GM12891 (cell line): ENCODE measurements at regions not wholly inside any gene's neighbourhood (a gene's known extent, or its start where the extent isn't known, plus 50 kb on each side); places are given as distances from the start of the nearest gene placed in this dataset.

Source experiments
- DNase-seq: peaks from one replicate; pipeline ENCODE4 v3.0.0; 2011; ENCODE audit warnings: low spot score; ENCODE audit not compliant: insufficient read length
- FAIRE-seq: peaks from 2 replicates; lab custom pipeline; 2011; peaks lifted over from hg19 to GRCh38; lab: Jason Lieb, UNC
- PAX5 ChIP-seq: IDR thresholded peaks from 2 replicates; pipeline ENCODE4 v1.6.1; 2011; ENCODE audit warnings: low read length, moderate library complexity, mild to moderate bottlenecking; ENCODE audit not compliant: insufficient read depth, severe bottlenecking
- POLR2A ChIP-seq: IDR thresholded peaks from 2 replicates; pipeline ENCODE4 v1.6.1; 2011; ENCODE audit warnings: low read depth, low read length, control low read depth
- POLR2AphosphoS5 ChIP-seq: IDR thresholded peaks from 2 replicates; pipeline ENCODE4 v1.6.1; 2011; ENCODE audit warnings: low read depth, low read length, control low read depth
- POU2F2 ChIP-seq: IDR thresholded peaks from 2 replicates; pipeline ENCODE4 v1.6.1; 2011; ENCODE audit warnings: low read depth, mild to moderate bottlenecking, control low read depth, low read length, moderate library complexity
- SPI1 ChIP-seq: IDR thresholded peaks from 2 replicates; pipeline ENCODE4 v1.6.1; 2011; ENCODE audit warnings: low read depth, low read length, control low read depth
- TAF1 ChIP-seq: IDR thresholded peaks from 2 replicates; pipeline ENCODE4 v1.6.1; 2011; ENCODE audit warnings: low read depth, low read length, control low read depth

DNA sequence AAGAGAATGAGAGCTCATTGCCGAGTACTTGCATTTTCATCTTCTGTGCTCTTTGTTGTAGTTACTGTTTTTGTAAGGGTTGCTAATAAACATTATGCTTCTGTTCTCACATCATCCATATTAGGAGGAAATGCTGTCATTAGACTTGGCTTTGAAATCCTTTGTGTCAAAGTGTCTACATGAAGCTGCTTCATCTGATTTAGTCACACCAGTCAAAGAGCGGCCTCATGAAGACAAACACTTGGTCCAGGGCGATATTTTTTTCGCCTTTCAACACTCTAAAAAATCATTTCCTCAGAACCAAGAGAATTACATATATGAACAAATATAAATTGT, 105.0 kb downstream of the SPRY2 start:
- FAIRE-seq: no peak
- no peak for TF ChIP-seq PAX5
- TF ChIP-seq POLR2AphosphoS5: no peak
- no peak for TF ChIP-seq TAF1
- TF ChIP-seq POLR2A: no peak
- TF ChIP-seq SPI1: no peak
- TF ChIP-seq POU2F2: no peak
- DNase-seq: no peak

DNA sequence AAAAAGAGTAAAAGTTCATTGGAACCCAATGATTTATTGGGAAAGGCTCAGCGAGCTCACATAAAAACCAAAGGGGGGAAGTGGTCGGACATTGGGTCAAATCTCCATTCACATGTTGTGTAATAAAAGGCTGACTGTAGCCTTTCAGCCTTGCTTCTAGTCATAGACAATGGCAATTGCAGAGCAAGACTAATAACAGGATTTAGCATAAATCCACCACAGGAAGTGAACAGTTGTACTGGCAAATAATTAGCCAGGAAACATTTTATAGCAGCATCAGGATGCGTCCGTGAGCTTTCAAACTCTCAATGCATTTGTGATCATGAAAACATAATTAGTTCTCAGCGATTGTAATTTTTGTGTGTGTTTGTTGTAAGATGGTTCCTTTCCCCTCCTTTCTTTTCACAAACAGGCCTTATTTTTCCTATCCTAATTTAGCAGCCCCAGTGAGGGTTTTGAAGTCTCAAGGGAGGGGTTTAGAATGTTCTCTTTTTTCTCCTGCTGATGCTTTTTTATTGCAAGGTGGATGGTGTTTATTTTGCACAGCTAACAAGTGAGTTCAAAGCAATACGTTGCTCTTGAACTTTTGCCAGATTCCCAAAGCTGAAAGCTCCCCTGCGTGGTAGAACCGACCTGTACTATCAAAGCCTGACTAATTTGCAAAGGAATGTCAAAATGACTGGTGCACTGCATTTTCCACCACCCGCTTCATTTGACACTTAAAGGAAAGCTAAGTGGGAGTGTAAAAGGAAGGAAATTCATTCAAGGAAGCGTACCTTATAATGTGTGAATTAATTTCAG, 105.6 kb downstream of the SPRY2 start:
- TF ChIP-seq TAF1 (no peak), POLR2A (no peak), POLR2AphosphoS5 (no peak), PAX5 (no peak), SPI1 (no peak), POU2F2 (no peak)
- DNase-seq (no peak), FAIRE-seq (no peak)

DNA sequence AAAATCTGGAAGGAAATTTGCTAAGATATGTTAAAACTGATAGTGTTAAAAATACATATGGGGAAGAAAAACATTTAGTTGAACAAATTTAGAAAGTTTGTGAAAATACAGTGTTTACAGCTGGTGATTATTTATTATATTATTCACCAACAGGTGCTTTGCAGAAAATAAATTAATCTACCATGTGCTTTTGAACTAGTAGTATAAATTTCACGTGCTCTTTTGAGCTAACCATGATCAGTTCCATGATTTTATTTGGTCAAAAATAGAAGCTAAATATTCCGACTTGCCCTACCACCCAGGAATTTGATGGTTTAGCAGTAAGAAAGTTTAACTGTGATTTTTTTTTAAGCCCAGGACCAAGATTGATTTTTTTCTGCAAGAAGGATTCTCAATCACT, 113.3 kb downstream of the SPRY2 start:
- TF ChIP-seq POU2F2: no peak
- no peak for TF ChIP-seq TAF1
- TF ChIP-seq POLR2AphosphoS5: no peak
- TF ChIP-seq POLR2A: no peak
- no peak for TF ChIP-seq PAX5
- no peak for TF ChIP-seq SPI1
- DNase-seq (no peak), FAIRE-seq (no peak)

DNA sequence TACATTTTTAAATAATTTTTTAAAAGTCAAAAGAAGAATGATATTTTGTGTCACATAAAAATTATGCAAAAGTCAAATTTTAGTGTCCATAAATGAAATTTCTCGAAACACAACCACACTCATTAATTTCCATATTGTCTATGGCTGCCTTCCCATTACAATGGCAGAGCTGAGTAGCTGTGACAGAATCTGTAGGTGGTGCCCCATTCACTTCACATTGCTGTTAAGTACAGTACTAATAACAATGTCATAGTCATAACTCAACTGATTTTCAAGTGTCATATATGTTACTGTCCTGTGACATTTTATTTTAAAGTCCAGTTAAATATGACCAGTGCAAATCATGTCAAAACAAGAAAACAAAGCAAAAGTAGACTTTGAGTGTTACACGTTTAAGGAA, 114.3 kb downstream of the SPRY2 start:
- FAIRE-seq (no peak), DNase-seq (no peak)
- TF ChIP-seq POLR2A (no peak), TAF1 (no peak), SPI1 (no peak), POU2F2 (no peak), POLR2AphosphoS5 (no peak), PAX5 (no peak)

DNA sequence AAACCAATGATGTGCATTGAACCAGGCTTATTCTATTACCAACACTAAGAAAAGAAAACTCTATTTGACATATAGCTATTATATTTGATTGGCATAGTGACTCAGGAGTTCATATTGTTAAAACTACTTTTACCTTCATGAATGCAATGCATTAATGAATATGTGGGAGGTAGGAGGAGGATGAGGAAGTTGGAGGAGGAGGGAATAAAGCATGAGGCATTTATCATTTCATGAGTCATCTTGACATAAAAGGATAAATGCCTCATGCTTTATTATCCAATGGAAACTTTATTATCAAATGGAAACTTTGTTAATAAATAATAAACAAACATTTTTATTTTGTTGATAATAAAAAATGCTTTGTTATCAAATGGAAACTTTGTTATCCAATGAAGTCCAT, 116.5 kb downstream of the SPRY2 start:
- FAIRE-seq (no peak), DNase-seq (no peak)
- TF ChIP-seq POU2F2: no peak
- TF ChIP-seq POLR2AphosphoS5: no peak
- no peak for TF ChIP-seq POLR2A
- TF ChIP-seq PAX5: no peak
- TF ChIP-seq TAF1: no peak
- TF ChIP-seq SPI1: no peak

DNA sequence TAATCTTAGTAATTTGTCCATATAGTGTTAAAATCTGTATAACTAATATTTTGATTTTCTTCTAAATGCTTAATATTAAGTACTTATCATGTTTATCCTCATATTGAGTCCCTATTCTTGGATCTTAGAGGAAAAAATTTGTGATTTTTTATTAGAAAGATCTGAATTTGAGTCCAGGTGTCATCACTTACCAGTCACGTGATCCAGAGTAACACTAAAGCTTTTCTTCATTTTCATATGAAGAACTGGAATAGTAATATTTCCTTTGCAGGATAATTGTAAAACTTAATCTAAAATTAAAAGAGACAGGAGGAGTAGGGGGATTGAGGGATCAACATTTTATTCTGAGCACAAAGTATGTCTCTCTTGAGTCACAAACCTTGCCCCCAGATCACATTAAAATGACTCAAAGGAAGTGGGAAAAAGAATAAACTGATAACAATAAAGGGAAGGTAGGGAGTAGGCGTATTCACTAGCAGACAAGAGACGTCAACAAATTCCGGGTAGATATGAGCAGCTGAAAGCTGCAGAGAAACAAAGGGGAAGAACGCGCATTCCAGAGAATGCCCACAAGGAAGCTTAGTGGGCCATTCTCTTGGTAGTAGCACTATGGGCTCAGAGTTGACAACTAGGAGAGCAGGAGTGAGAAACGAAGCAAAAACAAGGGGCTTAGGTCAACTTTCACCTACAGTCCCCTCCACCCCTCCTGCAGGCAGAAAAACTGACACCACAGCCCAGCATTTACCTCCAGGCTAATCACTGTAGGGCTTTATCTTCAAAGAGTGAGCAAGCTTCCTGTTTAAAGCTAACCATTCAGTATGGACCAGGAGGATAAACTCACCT, 123.1 kb downstream of the SPRY2 start:
- DNase-seq (no peak), FAIRE-seq (no peak)
- TF ChIP-seq PAX5 (no peak), TAF1 (no peak), POLR2A (no peak), POLR2AphosphoS5 (no peak), SPI1 (no peak), POU2F2 (no peak)

DNA sequence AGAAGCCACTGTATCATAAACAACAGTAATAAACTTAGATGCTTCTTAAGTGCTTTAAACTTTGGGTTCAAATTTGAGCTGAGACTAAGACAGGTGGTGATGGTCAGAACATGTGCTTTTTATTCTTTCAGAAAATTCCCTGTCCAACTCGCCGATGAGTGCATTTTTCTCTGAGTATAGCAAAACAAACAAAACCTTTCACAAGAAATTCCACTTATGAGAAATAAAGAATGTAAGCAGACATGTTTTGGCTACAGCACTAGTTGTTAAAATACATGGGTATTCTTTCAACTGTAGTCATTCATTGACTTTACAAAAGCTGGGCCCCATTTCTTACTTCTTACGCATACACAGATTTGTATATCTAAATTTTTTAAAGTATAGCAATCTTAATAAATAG, 125.6 kb downstream of the SPRY2 start:
- FAIRE-seq (no peak), DNase-seq (no peak)
- TF ChIP-seq SPI1 (no peak), PAX5 (no peak), POU2F2 (no peak), POLR2AphosphoS5 (no peak), POLR2A (no peak), TAF1 (no peak)

DNA sequence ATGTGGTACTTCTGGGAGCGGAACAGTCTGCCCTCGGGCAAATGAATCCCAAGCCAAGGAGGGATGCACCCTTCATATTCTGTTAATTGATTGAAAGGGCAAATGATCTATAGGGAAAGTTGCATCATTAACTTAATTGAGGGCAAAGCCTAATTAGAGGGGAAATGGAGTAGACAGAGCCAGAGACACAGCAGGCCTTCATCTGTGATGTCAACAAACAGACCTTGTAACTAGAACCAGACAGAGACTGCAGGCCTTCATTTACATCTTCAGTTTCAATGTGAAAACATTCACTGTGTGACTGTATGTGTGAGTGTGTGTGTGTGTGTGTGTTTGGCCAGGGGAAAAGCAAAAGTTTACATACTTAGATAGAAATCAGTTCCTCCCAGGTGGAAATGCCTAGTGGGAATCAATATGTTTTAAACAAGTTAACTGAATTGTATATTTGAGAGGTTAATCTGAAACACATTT, 126.4 kb downstream of the SPRY2 start:
- DNase-seq (no peak), FAIRE-seq (no peak)
- TF ChIP-seq POLR2AphosphoS5 (no peak), POU2F2 (no peak), PAX5 (no peak)

DNA sequence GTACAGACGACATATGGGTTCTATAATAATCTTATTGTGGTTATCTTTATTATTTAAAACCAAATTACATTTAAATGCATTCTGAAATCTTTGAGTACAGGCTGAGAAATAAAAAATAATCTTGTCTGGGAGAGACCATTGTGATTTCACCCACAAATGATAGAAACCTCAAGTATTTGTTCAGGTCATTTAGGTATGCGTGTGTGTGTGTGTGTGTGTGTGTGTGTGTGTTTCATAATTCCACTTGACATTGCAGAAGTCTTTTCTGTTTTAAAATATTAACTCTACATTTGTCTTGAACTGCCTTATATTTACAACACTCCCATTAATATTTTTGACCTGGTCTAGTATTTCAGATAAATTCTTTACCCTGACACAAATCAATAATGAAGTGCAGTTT, 126.9 kb downstream of the SPRY2 start:
- DNase-seq (no peak), FAIRE-seq (no peak)
- TF ChIP-seq POLR2AphosphoS5: no peak
- TF ChIP-seq PAX5: no peak
- no peak for TF ChIP-seq TAF1
- no peak for TF ChIP-seq POU2F2
- no peak for TF ChIP-seq SPI1
- TF ChIP-seq POLR2A: no peak

DNA sequence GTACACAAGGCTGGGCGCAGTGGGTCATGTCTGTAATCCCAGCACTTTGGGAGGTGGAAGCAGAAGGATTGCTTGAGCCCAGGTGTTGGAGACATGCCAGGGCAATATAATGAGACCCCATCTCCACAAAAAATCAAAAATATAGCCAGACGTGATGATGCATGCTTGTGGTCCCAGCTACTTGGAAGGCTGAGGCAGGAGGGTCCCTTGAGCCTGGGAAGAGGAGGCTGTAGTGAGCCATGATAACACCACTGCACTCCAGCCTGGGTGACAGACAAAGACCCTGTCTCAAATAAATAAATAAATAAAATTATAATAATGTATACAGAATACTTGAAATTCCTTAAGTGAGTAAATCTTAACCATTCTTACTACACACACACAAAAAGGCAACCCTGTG, 127.7 kb downstream of the SPRY2 start:
- FAIRE-seq (no peak), DNase-seq (no peak)
- no peak for TF ChIP-seq PAX5
- no peak for TF ChIP-seq POLR2A
- no peak for TF ChIP-seq POLR2AphosphoS5
- no peak for TF ChIP-seq POU2F2
- no peak for TF ChIP-seq TAF1
- TF ChIP-seq SPI1: no peak
